WTC11 (cell line): ENCODE measurements at regions not wholly inside any gene's neighbourhood (a gene's known extent, or its start where the extent isn't known, plus 50 kb on each side); places are given as distances from the start of the nearest gene placed in this dataset.

Source experiments
- ATAC-seq: fragments of 200-7000 bp; cut with Tn5 transposase; 2 replicates; pipeline ENCODE4 v1.10.0; 2021; ENCODE audit warnings: mild to moderate bottlenecking, moderate library complexity
- CTCF ChIA-PET: fragments of 300-600 bp; sonication (Branson Sonifier 250); formaldehyde crosslinking; loops from one replicate; lab custom pipeline; 2021; ENCODE audit warnings: antibody characterized with exemption; lab: Charles Lee
- POLR2A ChIA-PET: fragments of 350-600 bp; sonication (Branson Sonifier 250); formaldehyde crosslinking; loops from one replicate; lab custom pipeline; 2021; ENCODE audit warnings: antibody characterized with exemption; lab: Charles Lee
- DNase-seq: peaks from one replicate; pipeline ENCODE4 v3.0.0; 2021; ENCODE audit warnings: low spot score
- H3K27ac Mint-ChIP-seq: 2 replicates; pipeline ENCODE4 v1.8.0; 2021; ENCODE audit warnings: mixed read lengths
- H3K27me3 Mint-ChIP-seq: 2 replicates; pipeline ENCODE4 v1.8.0; 2021; ENCODE audit warnings: low read depth, mild to moderate bottlenecking, moderate library complexity, mixed read lengths
- H3K36me3 Mint-ChIP-seq: 2 replicates; pipeline ENCODE4 v1.8.0; 2021; ENCODE audit warnings: mixed read lengths
- H3K4me1 Mint-ChIP-seq: 2 replicates; pipeline ENCODE4 v1.8.0; 2022; ENCODE audit warnings: mixed read lengths
- H3K4me3 Mint-ChIP-seq: 2 replicates; pipeline ENCODE4 v1.8.0; 2021; ENCODE audit warnings: mild to moderate bottlenecking, moderate library complexity, mixed read lengths
- H3K9me3 Mint-ChIP-seq: 2 replicates; pipeline ENCODE4 v1.8.0; 2021; ENCODE audit warnings: mixed read lengths
- CBFB ChIP-seq: sonication (generic); formaldehyde crosslinking; IDR thresholded peaks from 2 replicates; pipeline ENCODE4 v1.8.1; 2022; ENCODE audit warnings: mild to moderate bottlenecking, low read depth, missing genetic modification reagents
- CREB1 ChIP-seq: sonication (generic); formaldehyde crosslinking; IDR thresholded peaks from 2 replicates; pipeline ENCODE4 v1.8.0; 2023; ENCODE audit warnings: mild to moderate bottlenecking, missing genetic modification reagents
- ETV6 ChIP-seq: sonication (generic); formaldehyde crosslinking; IDR thresholded peaks from 2 replicates; pipeline ENCODE4 v1.8.1; 2022; ENCODE audit warnings: mild to moderate bottlenecking, missing genetic modification reagents
- FOXJ3 ChIP-seq: sonication (generic); formaldehyde crosslinking; IDR thresholded peaks from 2 replicates; pipeline ENCODE4 v1.9.0; 2021; ENCODE audit warnings: missing genetic modification reagents, mild to moderate bottlenecking, borderline replicate concordance
- HMGA2 ChIP-seq: fragments of 250-450 bp; sonication (Bioruptor Pico); IDR thresholded peaks from 2 replicates; pipeline ENCODE4 v1.4.0; 2021; ENCODE audit warnings: mild to moderate bottlenecking, moderate library complexity
- OVOL2 ChIP-seq: fragments of 250-450 bp; sonication (Bioruptor Pico); IDR thresholded peaks from 2 replicates; pipeline ENCODE4 v1.9.0; 2021; ENCODE audit warnings: mild to moderate bottlenecking, borderline replicate concordance
- TEAD1 ChIP-seq: sonication (generic); formaldehyde crosslinking; IDR thresholded peaks from 2 replicates; pipeline ENCODE4 v1.8.0; 2022; ENCODE audit warnings: mild to moderate bottlenecking, missing genetic modification reagents
- TP53 ChIP-seq: sonication (generic); formaldehyde crosslinking; IDR thresholded peaks from 2 replicates; pipeline ENCODE4 v1.8.1; 2023; ENCODE audit warnings: mild to moderate bottlenecking, missing genetic modification reagents
- ZNF263 ChIP-seq: sonication (generic); formaldehyde crosslinking; IDR thresholded peaks from 2 replicates; pipeline ENCODE4 v1.8.1; 2022; ENCODE audit warnings: low read depth, mild to moderate bottlenecking, moderate library complexity, missing genetic modification reagents
- ZNF416 ChIP-seq: fragments of 250-450 bp; sonication (Bioruptor Pico); IDR thresholded peaks from 2 replicates; pipeline ENCODE4 v1.9.0; 2021; ENCODE audit warnings: mild to moderate bottlenecking, inconsistent platforms
- TF ChIP-seq, protein P1 (sequence below): sonication (generic); formaldehyde crosslinking; IDR thresholded peaks from 2 replicates; pipeline ENCODE4 v1.8.1; 2023; ENCODE audit warnings: mild to moderate bottlenecking, missing genetic modification reagents, borderline replicate concordance
- TF ChIP-seq, protein P2 (sequence below): fragments of 250-450 bp; sonication (Bioruptor Pico); IDR thresholded peaks from 2 replicates; pipeline ENCODE4 v1.9.0; 2021; ENCODE audit warnings: mild to moderate bottlenecking
- TF ChIP-seq, protein P3 (sequence below): fragments of 250-450 bp; sonication (Bioruptor Pico); IDR thresholded peaks from 2 replicates; pipeline ENCODE4 v2.1.2; 2022; ENCODE audit warnings: mild to moderate bottlenecking, moderate library complexity
- TF ChIP-seq, protein P4 (sequence below): sonication (generic); formaldehyde crosslinking; IDR thresholded peaks from 2 replicates; pipeline ENCODE4 v1.8.0; 2022; ENCODE audit warnings: mild to moderate bottlenecking, missing genetic modification reagents
- TF ChIP-seq, protein P5 (sequence below): sonication (generic); formaldehyde crosslinking; IDR thresholded peaks from 2 replicates; pipeline ENCODE4 v1.8.0; 2023; ENCODE audit warnings: missing genetic modification reagents, mild to moderate bottlenecking, borderline replicate concordance
- TF ChIP-seq, protein P6 (sequence below): sonication (generic); formaldehyde crosslinking; IDR thresholded peaks from 2 replicates; pipeline ENCODE4 v1.8.0; 2023; ENCODE audit warnings: mild to moderate bottlenecking, missing genetic modification reagents
- TF ChIP-seq, protein P7 (sequence below): sonication (generic); formaldehyde crosslinking; IDR thresholded peaks from 2 replicates; pipeline ENCODE4 v1.8.0; 2022; ENCODE audit warnings: mild to moderate bottlenecking, missing genetic modification reagents

DNA sequence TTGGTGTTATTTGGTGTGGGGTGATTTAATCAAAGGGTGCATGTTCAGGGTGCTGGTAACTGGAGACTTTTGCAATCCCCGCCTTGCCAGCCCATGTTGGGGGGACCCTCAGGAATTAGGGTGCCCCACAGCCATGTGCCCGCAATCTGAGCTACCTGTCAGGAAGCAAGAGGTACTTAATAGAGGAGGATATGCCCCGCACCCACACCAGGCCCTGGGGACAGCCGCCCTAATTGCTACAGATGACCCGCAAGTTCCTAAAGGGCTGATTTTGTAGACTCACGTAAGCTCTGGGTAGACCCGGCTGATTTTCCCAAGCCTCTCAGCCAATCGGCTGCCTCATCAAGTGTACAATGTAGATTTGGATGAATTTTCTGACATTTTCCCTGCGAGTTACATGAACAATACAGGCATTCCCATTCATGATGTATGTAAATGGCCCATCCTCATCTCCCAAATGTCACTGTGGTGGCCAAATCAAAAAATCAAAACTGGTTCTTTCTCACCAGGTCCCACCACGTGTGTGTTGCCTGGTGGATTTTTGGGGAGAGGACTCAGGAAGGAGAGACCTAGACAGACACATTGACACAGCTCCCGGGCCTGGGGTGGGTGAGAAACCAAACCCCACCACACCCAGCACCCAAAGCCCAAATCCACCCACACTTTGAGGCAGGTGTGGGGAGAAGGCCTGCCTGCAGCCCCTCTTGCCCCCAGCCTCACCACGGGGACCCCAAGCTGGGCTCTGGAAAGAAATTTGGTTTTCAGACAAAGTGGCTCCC, 119.2 kb upstream of the SPACA7 start:
- DNase-seq (no peak), ATAC-seq (no peak)
- TF ChIP-seq, protein P1, sequence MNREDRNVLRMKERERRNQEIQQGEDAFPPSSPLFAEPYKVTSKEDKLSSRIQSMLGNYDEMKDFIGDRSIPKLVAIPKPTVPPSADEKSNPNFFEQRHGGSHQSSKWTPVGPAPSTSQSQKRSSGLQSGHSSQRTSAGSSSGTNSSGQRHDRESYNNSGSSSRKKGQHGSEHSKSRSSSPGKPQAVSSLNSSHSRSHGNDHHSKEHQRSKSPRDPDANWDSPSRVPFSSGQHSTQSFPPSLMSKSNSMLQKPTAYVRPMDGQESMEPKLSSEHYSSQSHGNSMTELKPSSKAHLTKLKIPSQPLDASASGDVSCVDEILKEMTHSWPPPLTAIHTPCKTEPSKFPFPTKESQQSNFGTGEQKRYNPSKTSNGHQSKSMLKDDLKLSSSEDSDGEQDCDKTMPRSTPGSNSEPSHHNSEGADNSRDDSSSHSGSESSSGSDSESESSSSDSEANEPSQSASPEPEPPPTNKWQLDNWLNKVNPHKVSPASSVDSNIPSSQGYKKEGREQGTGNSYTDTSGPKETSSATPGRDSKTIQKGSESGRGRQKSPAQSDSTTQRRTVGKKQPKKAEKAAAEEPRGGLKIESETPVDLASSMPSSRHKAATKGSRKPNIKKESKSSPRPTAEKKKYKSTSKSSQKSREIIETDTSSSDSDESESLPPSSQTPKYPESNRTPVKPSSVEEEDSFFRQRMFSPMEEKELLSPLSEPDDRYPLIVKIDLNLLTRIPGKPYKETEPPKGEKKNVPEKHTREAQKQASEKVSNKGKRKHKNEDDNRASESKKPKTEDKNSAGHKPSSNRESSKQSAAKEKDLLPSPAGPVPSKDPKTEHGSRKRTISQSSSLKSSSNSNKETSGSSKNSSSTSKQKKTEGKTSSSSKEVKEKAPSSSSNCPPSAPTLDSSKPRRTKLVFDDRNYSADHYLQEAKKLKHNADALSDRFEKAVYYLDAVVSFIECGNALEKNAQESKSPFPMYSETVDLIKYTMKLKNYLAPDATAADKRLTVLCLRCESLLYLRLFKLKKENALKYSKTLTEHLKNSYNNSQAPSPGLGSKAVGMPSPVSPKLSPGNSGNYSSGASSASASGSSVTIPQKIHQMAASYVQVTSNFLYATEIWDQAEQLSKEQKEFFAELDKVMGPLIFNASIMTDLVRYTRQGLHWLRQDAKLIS (CRISPR knock-in tag): no peak
- TF ChIP-seq ZNF416 (CRISPR knock-in tag): no peak
- TF ChIP-seq ETV6 (CRISPR knock-in tag): no peak
- TF ChIP-seq, protein P2, sequence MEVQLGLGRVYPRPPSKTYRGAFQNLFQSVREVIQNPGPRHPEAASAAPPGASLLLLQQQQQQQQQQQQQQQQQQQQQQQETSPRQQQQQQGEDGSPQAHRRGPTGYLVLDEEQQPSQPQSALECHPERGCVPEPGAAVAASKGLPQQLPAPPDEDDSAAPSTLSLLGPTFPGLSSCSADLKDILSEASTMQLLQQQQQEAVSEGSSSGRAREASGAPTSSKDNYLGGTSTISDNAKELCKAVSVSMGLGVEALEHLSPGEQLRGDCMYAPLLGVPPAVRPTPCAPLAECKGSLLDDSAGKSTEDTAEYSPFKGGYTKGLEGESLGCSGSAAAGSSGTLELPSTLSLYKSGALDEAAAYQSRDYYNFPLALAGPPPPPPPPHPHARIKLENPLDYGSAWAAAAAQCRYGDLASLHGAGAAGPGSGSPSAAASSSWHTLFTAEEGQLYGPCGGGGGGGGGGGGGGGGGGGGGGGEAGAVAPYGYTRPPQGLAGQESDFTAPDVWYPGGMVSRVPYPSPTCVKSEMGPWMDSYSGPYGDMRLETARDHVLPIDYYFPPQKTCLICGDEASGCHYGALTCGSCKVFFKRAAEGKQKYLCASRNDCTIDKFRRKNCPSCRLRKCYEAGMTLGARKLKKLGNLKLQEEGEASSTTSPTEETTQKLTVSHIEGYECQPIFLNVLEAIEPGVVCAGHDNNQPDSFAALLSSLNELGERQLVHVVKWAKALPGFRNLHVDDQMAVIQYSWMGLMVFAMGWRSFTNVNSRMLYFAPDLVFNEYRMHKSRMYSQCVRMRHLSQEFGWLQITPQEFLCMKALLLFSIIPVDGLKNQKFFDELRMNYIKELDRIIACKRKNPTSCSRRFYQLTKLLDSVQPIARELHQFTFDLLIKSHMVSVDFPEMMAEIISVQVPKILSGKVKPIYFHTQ: no peak
- TF ChIP-seq FOXJ3 (CRISPR knock-in tag): no peak
- TF ChIP-seq, protein P3, sequence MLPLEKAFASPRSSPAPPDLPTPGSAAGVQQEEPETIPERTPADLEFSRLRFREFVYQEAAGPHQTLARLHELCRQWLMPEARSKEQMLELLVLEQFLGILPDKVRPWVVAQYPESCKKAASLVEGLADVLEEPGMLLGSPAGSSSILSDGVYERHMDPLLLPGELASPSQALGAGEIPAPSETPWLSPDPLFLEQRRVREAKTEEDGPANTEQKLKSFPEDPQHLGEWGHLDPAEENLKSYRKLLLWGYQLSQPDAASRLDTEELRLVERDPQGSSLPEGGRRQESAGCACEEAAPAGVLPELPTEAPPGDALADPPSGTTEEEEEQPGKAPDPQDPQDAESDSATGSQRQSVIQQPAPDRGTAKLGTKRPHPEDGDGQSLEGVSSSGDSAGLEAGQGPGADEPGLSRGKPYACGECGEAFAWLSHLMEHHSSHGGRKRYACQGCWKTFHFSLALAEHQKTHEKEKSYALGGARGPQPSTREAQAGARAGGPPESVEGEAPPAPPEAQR: no peak
- no peak for TF ChIP-seq ZNF263 (CRISPR knock-in tag)
- no peak for TF ChIP-seq TP53 (CRISPR knock-in tag)
- TF ChIP-seq CREB1 (CRISPR knock-in tag): no peak
- TF ChIP-seq HMGA2 (CRISPR knock-in tag): no peak
- TF ChIP-seq TEAD1 (CRISPR knock-in tag): no peak
- TF ChIP-seq, protein P4, sequence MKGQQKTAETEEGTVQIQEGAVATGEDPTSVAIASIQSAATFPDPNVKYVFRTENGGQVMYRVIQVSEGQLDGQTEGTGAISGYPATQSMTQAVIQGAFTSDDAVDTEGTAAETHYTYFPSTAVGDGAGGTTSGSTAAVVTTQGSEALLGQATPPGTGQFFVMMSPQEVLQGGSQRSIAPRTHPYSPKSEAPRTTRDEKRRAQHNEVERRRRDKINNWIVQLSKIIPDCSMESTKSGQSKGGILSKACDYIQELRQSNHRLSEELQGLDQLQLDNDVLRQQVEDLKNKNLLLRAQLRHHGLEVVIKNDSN (CRISPR knock-in tag): no peak
- CTCF ChIA-PET: no interaction called here
- no peaks in the 10 kb centered on the region for H3K9me3 Mint-ChIP-seq
- no peak overlapping the region for H3K27ac Mint-ChIP-seq
- H3K36me3 Mint-ChIP-seq: no peaks in the 10 kb centered on the region
- no peak overlapping the region for H3K4me3 Mint-ChIP-seq
- POLR2A ChIA-PET: no interaction called here
- no peaks in the 10 kb centered on the region for H3K4me1 Mint-ChIP-seq
- H3K27me3 Mint-ChIP-seq: no peaks in the 10 kb centered on the region; the same call in 1 of the 2 replicates

DNA sequence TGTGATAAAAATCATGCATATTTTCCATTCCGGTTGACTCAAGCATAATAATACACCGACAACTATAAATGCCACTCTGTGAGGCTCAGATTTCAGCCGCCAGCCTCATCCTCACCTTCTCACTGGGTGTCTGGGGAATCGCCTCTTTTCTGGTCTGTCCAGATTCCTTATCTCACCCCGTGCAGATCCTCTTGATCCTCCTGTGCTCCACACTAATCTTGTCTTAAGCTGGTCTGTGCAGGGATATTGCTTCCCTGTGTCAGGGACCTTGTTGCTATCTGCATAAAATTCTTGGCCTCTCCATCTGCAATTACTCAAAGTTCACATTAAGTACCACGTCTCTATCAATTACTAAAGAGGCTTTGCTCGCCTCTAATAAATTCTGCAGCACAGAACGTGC, 116.6 kb upstream of the SPACA7 start:
- Mint-ChIP-seq H3K27me3 (no peaks in the 10 kb centered on the region; the same call in 1 of the 2 replicates), H3K9me3 (no peaks in the 10 kb centered on the region)
- TF ChIP-seq OVOL2 (CRISPR knock-in tag) (no peak), CBFB (CRISPR knock-in tag) (no peak)
- TF ChIP-seq, protein P5, sequence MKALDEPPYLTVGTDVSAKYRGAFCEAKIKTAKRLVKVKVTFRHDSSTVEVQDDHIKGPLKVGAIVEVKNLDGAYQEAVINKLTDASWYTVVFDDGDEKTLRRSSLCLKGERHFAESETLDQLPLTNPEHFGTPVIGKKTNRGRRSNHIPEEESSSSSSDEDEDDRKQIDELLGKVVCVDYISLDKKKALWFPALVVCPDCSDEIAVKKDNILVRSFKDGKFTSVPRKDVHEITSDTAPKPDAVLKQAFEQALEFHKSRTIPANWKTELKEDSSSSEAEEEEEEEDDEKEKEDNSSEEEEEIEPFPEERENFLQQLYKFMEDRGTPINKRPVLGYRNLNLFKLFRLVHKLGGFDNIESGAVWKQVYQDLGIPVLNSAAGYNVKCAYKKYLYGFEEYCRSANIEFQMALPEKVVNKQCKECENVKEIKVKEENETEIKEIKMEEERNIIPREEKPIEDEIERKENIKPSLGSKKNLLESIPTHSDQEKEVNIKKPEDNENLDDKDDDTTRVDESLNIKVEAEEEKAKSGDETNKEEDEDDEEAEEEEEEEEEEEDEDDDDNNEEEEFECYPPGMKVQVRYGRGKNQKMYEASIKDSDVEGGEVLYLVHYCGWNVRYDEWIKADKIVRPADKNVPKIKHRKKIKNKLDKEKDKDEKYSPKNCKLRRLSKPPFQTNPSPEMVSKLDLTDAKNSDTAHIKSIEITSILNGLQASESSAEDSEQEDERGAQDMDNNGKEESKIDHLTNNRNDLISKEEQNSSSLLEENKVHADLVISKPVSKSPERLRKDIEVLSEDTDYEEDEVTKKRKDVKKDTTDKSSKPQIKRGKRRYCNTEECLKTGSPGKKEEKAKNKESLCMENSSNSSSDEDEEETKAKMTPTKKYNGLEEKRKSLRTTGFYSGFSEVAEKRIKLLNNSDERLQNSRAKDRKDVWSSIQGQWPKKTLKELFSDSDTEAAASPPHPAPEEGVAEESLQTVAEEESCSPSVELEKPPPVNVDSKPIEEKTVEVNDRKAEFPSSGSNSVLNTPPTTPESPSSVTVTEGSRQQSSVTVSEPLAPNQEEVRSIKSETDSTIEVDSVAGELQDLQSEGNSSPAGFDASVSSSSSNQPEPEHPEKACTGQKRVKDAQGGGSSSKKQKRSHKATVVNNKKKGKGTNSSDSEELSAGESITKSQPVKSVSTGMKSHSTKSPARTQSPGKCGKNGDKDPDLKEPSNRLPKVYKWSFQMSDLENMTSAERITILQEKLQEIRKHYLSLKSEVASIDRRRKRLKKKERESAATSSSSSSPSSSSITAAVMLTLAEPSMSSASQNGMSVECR: no peak
- TF ChIP-seq, protein P6, sequence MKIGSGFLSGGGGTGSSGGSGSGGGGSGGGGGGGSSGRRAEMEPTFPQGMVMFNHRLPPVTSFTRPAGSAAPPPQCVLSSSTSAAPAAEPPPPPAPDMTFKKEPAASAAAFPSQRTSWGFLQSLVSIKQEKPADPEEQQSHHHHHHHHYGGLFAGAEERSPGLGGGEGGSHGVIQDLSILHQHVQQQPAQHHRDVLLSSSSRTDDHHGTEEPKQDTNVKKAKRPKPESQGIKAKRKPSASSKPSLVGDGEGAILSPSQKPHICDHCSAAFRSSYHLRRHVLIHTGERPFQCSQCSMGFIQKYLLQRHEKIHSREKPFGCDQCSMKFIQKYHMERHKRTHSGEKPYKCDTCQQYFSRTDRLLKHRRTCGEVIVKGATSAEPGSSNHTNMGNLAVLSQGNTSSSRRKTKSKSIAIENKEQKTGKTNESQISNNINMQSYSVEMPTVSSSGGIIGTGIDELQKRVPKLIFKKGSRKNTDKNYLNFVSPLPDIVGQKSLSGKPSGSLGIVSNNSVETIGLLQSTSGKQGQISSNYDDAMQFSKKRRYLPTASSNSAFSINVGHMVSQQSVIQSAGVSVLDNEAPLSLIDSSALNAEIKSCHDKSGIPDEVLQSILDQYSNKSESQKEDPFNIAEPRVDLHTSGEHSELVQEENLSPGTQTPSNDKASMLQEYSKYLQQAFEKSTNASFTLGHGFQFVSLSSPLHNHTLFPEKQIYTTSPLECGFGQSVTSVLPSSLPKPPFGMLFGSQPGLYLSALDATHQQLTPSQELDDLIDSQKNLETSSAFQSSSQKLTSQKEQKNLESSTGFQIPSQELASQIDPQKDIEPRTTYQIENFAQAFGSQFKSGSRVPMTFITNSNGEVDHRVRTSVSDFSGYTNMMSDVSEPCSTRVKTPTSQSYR (CRISPR knock-in tag): no peak
- TF ChIP-seq, protein P7, sequence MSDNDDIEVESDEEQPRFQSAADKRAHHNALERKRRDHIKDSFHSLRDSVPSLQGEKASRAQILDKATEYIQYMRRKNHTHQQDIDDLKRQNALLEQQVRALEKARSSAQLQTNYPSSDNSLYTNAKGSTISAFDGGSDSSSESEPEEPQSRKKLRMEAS: no peak

More for the DNA sequence above, 116.6 kb upstream of the SPACA7 start:
- H3K36me3 Mint-ChIP-seq: no peaks in the 10 kb centered on the region
- CTCF ChIA-PET: no interaction called here
- no peak overlapping the region for H3K27ac Mint-ChIP-seq
- H3K4me1 Mint-ChIP-seq: no peaks in the 10 kb centered on the region
- POLR2A ChIA-PET: interaction anchor here (1.5 kb wide), 1 partner anchor 184 kb away, joined by 3 read pairs; no protein-coding TSS in a partner anchor
- H3K4me3 Mint-ChIP-seq: no peak overlapping the region
- ATAC-seq: no peak
- no peak for DNase-seq
